GM12878 (cell line): ENCODE measurements at regions not wholly inside any gene's neighbourhood (a gene's known extent, or its start where the extent isn't known, plus 50 kb on each side); places are given as distances from the start of the nearest gene placed in this dataset.

Experiments used
- ATAC-seq: fragments of 200-7000 bp; cut with Tn5 transposase; 3 replicates; pipeline ENCODE4 v1.9.1; 2020; ENCODE audit warnings: mild to moderate bottlenecking, moderate library complexity
- BruUV-seq: library from RNA; stranded (reverse); fragments of 400-500 nt; replicated peaks from 2 replicates; lab custom pipeline; 2021; lab: Mats Ljungman, UMichigan
- CTCF ChIA-PET: fragments of 300-600 bp; sonication (Branson Sonifier 250); formaldehyde crosslinking; extraction: SDS; loops from one replicate; lab custom pipeline; 2021; ENCODE audit warnings: inconsistent platforms; lab: Yijun Ruan, JAX
- POLR2A ChIA-PET: fragments of 350-600 bp; formaldehyde crosslinking; extraction: SDS; loops from one replicate; lab custom pipeline; 2021; ENCODE audit warnings: inconsistent platforms; lab: Charles Lee
- RAD21 ChIA-PET: fragments of 300-600 bp; sonication (Branson Sonifier 250); formaldehyde crosslinking; loops from one replicate; lab custom pipeline; 2023; ENCODE audit warnings: antibody characterized with exemption; ENCODE audit not compliant: unreplicated experiment; lab: Charles Lee
- SMC1A ChIA-PET: fragments of 300-600 bp; sonication (Branson Sonifier 250); formaldehyde crosslinking; loops from one replicate; lab custom pipeline; 2023; ENCODE audit not compliant: unreplicated experiment, uncharacterized antibody; lab: Charles Lee
- DNase-seq: peaks from one replicate; pipeline ENCODE4 v3.0.0-alpha.2; 2011; ENCODE audit warnings: low read depth, low spot score
- FAIRE-seq: peaks from 3 replicates; lab custom pipeline; 2011; peaks lifted over from hg19 to GRCh38; lab: Jason Lieb, UNC
- H2AFZ ChIP-seq: 2 replicates; pipeline ENCODE4 v1.6.0; 2011; ENCODE audit warnings: low read depth, low read length, control low read depth; ENCODE audit not compliant: control insufficient read depth
- H3K27ac ChIP-seq: 2 replicates; pipeline ENCODE4 v1.5.1; 2011; ENCODE audit warnings: control low read depth; ENCODE audit not compliant: control insufficient read depth, insufficient read depth
- H3K27me3 ChIP-seq, 2 experiments: replicated peaks in 1 of 2; 2 replicates each; pipeline versions ENCODE4 v1.6.0 to v1.6.1; 2011; ENCODE audit warnings: low read length in 1 of 2; ENCODE audit not compliant: control insufficient read depth in 2 of 2, insufficient read depth in 2 of 2
- H3K36me3 ChIP-seq, 2 experiments: 2 replicates each; pipeline ENCODE4 v1.5.1; 2011; ENCODE audit warnings: low read length in 1 of 2; ENCODE audit not compliant: control insufficient read depth in 2 of 2, insufficient read depth in 2 of 2
- H3K4me1 ChIP-seq: 2 replicates; pipeline ENCODE4 v1.6.1; 2011; ENCODE audit warnings: mild to moderate bottlenecking, low read length, moderate library complexity, mixed read lengths; ENCODE audit not compliant: control insufficient read depth, insufficient read depth
- H3K4me2 ChIP-seq: 2 replicates; pipeline ENCODE4 v1.6.0; 2011; ENCODE audit warnings: control low read depth; ENCODE audit not compliant: control insufficient read depth, insufficient read depth
- H3K4me3 ChIP-seq: fragments of 200-600 bp; sonication (generic); 2 replicates; pipeline ENCODE4 v1.5.1; 2016
- H3K79me2 ChIP-seq: 2 replicates; pipeline ENCODE4 v1.6.0; 2011; ENCODE audit warnings: low read length; ENCODE audit not compliant: control insufficient read depth, insufficient read depth
- H3K9ac ChIP-seq: 2 replicates; pipeline ENCODE4 v1.8.0; 2011; ENCODE audit warnings: low read length, control low read depth, mixed read lengths; ENCODE audit not compliant: control insufficient read depth, insufficient read depth
- H3K9me3 ChIP-seq: replicated peaks from 3 replicates; pipeline ENCODE4 v1.5.1; 2011; ENCODE audit warnings: mild to moderate bottlenecking, low read length; ENCODE audit not compliant: control insufficient read depth, insufficient read depth
- H4K20me1 ChIP-seq: 2 replicates; pipeline ENCODE4 v1.6.0; 2011; ENCODE audit not compliant: control insufficient read depth, insufficient read depth
- CHD2 ChIP-seq: IDR thresholded peaks from 2 replicates; pipeline ENCODE4 v1.6.1; 2011; ENCODE audit warnings: low read depth, low read length, improper control_type of control experiment, borderline replicate concordance
- EP300 ChIP-seq, 2 experiments: fragments of 150-350 bp in 1 of 2; IDR thresholded peaks; 2 replicates each; pipeline ENCODE4 v1.6.1; 2011 to 2012; ENCODE audit warnings: low read depth in 2 of 2, low read length in 2 of 2, borderline replicate concordance in 1 of 2, improper control_type of control experiment in 1 of 2, inconsistent platforms in 1 of 2; ENCODE audit not compliant: control insufficient read depth in 1 of 2
- HDGF ChIP-seq: fragments of 450-650 bp; IDR thresholded peaks from 2 replicates; pipeline ENCODE4 v1.6.1; 2016; ENCODE audit warnings: antibody characterized with exemption
- NFXL1 ChIP-seq: fragments of 450-650 bp; IDR thresholded peaks from 2 replicates; pipeline ENCODE4 v1.6.1; 2017; ENCODE audit warnings: antibody characterized with exemption, mild to moderate bottlenecking, borderline replicate concordance
- RB1 ChIP-seq: fragments of 450-650 bp; formaldehyde crosslinking; IDR thresholded peaks from 2 replicates; pipeline ENCODE4 v1.6.1; 2017; ENCODE audit warnings: mild to moderate bottlenecking, borderline replicate concordance
- SMARCA5 ChIP-seq: fragments of 450-650 bp; IDR thresholded peaks from 2 replicates; pipeline ENCODE4 v1.6.1; 2017; ENCODE audit warnings: mild to moderate bottlenecking
- SREBF1 ChIP-seq: IDR thresholded peaks from 2 replicates; pipeline ENCODE4 v1.6.1; 2012; ENCODE audit warnings: mild to moderate bottlenecking, low read length
- YBX1 ChIP-seq: fragments of 450-650 bp; IDR thresholded peaks from 2 replicates; pipeline ENCODE4 v1.6.1; 2016; ENCODE audit warnings: antibody characterized with exemption
- ZBED1 ChIP-seq: IDR thresholded peaks from 2 replicates; pipeline ENCODE4 v1.6.1; 2016; ENCODE audit warnings: borderline replicate concordance
- ZNF274 ChIP-seq: IDR thresholded peaks from one replicate; pipeline ENCODE4 v1.8.0; 2011; ENCODE audit not compliant: insufficient read length, insufficient read depth
- ZZZ3 ChIP-seq: IDR thresholded peaks from 2 replicates; pipeline ENCODE4 v1.6.1; 2011; ENCODE audit warnings: low read depth; ENCODE audit not compliant: control insufficient read depth, insufficient read length
- WGBS: methylation state at CpG from one replicate; pipeline ENCODE4 v1.1.6; 2016; ENCODE audit warnings: low lambda C conversion rate; ENCODE audit not compliant: insufficient replicate concordance, insufficient coverage; ENCODE audit errors: missing lambda C conversion rate; 5-methylcytosine and 5-hydroxymethylcytosine counted together
- in situ Hi-C: fragments of 300-500 bp; cut with MboI; formaldehyde crosslinking; loops from 9 replicates; pipeline ENCODE4 v1.14.3; 2018; ENCODE audit warnings: mixed read lengths
- intact Hi-C: fragments of 100-400 bp; cut with micrococcal nuclease; formaldehyde crosslinking; loops from one replicate; pipeline ENCODE4 v1.14.2; 2022; ENCODE audit not compliant: unreplicated experiment
- TF ChIP-seq, protein P1 (sequence below), 3 experiments: IDR thresholded peaks in 2 of 3; conservative IDR thresholded peaks in 1 of 3; 2 replicates each; pipeline ENCODE4 v1.5.1; 2011; ENCODE audit warnings: low read depth in 3 of 3, low read length in 3 of 3, mild to moderate bottlenecking in 3 of 3, control low read depth in 2 of 3, moderate library complexity in 2 of 3, inconsistent platforms in 1 of 3, mixed read lengths in 1 of 3; ENCODE audit not compliant: control insufficient read depth in 2 of 3, insufficient read depth in 1 of 3; ENCODE audit errors: extremely low read depth in 1 of 3

DNA sequence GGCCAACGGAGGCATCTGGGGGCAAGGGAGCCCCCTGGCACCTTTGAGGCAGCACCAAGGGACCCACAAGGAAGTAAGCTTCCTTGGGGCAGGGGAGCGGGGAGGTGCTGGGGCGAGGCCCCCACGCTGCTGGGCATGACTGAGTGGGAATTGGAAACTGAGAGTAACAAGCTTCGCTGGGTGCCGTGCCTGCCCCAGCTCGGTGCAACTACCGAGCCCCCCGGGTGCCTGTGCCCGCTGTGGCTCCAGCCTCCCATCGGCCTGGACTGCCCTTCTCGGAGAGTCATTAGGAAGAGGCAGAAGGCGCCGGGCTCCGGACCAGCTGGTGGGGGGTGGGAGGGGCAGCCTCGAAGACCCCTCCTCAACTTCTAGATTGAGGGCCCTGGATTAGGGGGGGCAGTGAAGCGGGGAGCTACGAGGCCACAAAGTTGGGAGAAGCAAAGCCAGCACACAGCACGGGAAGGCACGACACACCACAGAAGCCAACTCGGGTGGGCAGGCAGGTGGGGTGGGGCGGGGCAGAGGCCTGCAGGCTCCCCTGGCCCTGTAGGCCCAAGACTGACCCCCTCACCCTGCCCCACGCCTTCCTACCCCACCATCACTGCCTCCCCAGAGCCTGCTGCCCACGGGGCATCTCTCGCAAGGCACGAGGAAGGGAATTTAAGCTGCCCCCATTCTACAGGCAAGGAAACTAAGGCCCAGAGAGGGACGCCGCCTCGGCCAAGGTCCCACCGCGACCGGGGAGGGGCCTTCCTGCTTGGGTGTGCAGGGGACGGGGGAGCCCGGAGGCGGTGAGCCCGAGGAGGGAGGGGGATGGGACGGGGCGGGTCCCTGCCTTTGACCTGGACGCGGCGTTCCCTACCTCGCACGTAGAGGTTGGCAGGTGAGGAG, 83.2 kb downstream of the PTPRS start:
- no peaks in the 10 kb centered on the region; a peak in 1 of 4 replicates for H3K27me3 ChIP-seq
- peaks cover 5% of the 10 kb centered on the region; the same call in 1 of the 3 replicates for H3K9me3 ChIP-seq
- no peak overlapping the region for H3K27ac ChIP-seq
- CTCF ChIA-PET: no interaction called here
- H2AFZ ChIP-seq: no peak overlapping the region
- no TSS peak for BruUV-seq
- no peak overlapping the region for H3K4me2 ChIP-seq
- H3K4me3 ChIP-seq: no peak overlapping the region
- ATAC-seq (no peak), DNase-seq (no peak), FAIRE-seq (no peak)
- TF ChIP-seq ZNF274: no peak
- TF ChIP-seq, protein P1, sequence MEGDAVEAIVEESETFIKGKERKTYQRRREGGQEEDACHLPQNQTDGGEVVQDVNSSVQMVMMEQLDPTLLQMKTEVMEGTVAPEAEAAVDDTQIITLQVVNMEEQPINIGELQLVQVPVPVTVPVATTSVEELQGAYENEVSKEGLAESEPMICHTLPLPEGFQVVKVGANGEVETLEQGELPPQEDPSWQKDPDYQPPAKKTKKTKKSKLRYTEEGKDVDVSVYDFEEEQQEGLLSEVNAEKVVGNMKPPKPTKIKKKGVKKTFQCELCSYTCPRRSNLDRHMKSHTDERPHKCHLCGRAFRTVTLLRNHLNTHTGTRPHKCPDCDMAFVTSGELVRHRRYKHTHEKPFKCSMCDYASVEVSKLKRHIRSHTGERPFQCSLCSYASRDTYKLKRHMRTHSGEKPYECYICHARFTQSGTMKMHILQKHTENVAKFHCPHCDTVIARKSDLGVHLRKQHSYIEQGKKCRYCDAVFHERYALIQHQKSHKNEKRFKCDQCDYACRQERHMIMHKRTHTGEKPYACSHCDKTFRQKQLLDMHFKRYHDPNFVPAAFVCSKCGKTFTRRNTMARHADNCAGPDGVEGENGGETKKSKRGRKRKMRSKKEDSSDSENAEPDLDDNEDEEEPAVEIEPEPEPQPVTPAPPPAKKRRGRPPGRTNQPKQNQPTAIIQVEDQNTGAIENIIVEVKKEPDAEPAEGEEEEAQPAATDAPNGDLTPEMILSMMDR (IDR thresholded peaks at IDR 0.05 in 2 of 3, conservative IDR thresholded peaks at IDR 0.05 in 1 of 3; ENCODE audit: control insufficient read depth in 2 of 3, extremely low read depth in 1 of 3, insufficient read depth in 1 of 3, low read depth in 3 of 3, low read length in 3 of 3): no peak
- no peak for TF ChIP-seq RB1
- TF ChIP-seq HDGF: no peak
- no peak for TF ChIP-seq ZZZ3
- TF ChIP-seq ZBED1: no peak
- no peak for TF ChIP-seq CHD2
- TF ChIP-seq YBX1: no peak
- no peak for TF ChIP-seq NFXL1
- TF ChIP-seq EP300 (IDR thresholded peaks at IDR 0.05; ENCODE audit: borderline replicate concordance in 1 of 2, control insufficient read depth in 1 of 2, low read depth in 2 of 2, low read length in 2 of 2): no peak
- TF ChIP-seq SREBF1: no peak
- TF ChIP-seq SMARCA5: no peak
- H3K9ac ChIP-seq: no peak overlapping the region
- in situ Hi-C loops: no loop called here
- 71% methylated on average over 31 of the region's 43 CpGs for WGBS
- POLR2A ChIA-PET: interaction anchor here (0.6 kb wide), 2 partner anchors 99 to 1293 kb away, joined by 3 to 8 read pairs; no protein-coding TSS in a partner anchor
- H3K4me1 ChIP-seq: no peaks in the 10 kb centered on the region
- intact Hi-C loops: no loop called here
- RAD21 ChIA-PET: no interaction called here
- SMC1A ChIA-PET: no interaction called here
- H3K79me2 ChIP-seq: no peaks in the 10 kb centered on the region
- no peaks in the 10 kb centered on the region; a peak in 1 of 4 replicates for H3K36me3 ChIP-seq
- H4K20me1 ChIP-seq: no peaks in the 10 kb centered on the region
